Pancreas (tissue), 10 donors: ENCODE measurements at regions not wholly inside any gene's neighbourhood (a gene's known extent, or its start where the extent isn't known, plus 50 kb on each side); places are given as distances from the start of the nearest gene placed in this dataset.

Experiments used
- ATAC-seq, 4 donors: fragments of 200-7000 bp; cut with Tn5 transposase; one replicate each; pipeline versions ENCODE4 v1.8.0 to v1.9.1; 2020; ENCODE audit warnings: mild to moderate bottlenecking in 4 of 4, moderate library complexity in 4 of 4
- DNase-seq, 6 donors: peaks; one replicate each; pipeline ENCODE4 v3.0.0-alpha.2; 2020
- FAIRE-seq: peaks from 2 replicates; lab custom pipeline; 2012; peaks lifted over from hg19 to GRCh38; lab: Jason Lieb, UNC
- H3K27ac ChIP-seq, 4 donors: fragments of 200-600 bp; sonication (generic); 1 replicate in 3 of 4; 2 replicates in 1 of 4; pipeline versions ENCODE4 v1.5.0 to v1.8.0; 2020
- H3K27me3 ChIP-seq, 4 donors: fragments of 200-600 bp; one replicate each; pipeline ENCODE4 v1.8.0; 2021
- H3K36me3 ChIP-seq, 3 donors: fragments of 200-600 bp; sonication (generic) in 1 of 3; one replicate each; pipeline versions ENCODE4 v1.5.0 to v1.8.0; 2020 to 2021
- H3K4me1 ChIP-seq, 3 donors: fragments of 200-600 bp; one replicate each; pipeline ENCODE4 v1.8.0; 2021
- H3K4me3 ChIP-seq, 4 donors: fragments of 200-600 bp; sonication (generic) in 2 of 4; one replicate each; pipeline versions ENCODE4 v1.5.0 to v1.8.0; 2020 to 2021
- H3K9me3 ChIP-seq, 4 donors: fragments of 200-600 bp; one replicate each; pipeline ENCODE4 v1.8.0; 2021
- CTCF ChIP-seq, 4 donors: fragments of 200-600 bp; sonication (generic) in 3 of 4; IDR thresholded peaks; one replicate each; pipeline versions ENCODE4 v1.5.0 to v1.8.0; 2021; ENCODE audit warnings: antibody characterized with exemption in 4 of 4
- WGBS, 2 donors: extraction: QIAGEN DNeasy Blood & Tissue Kit; methylation state at CpG; one replicate each; pipeline ENCODE4 v1.1.7; 2013; 5-methylcytosine and 5-hydroxymethylcytosine counted together
- intact Hi-C, 3 donors: fragments of 100-400 bp; cut with DNase I; formaldehyde crosslinking; loops; one replicate each; pipeline versions ENCODE4 v1.11.1 to v1.14.2; 2022
- donor health status: healthy with polysubstance abuse.
- donor health status: DM: no; HTN: no; CAD: no; lungs with moderate emphysema.
- donor health status: DM: no; HTN: no; CAD: no.
- donor health status: control.
- donor health status: control.
- donor health status: Bipolar disorder and iron deficiency.
- donor health status: DM: yes; HTN: yes; CAD: no.
- donor health status: DM: no; HTN: no; CAD: no.
- donor health status: DM: no; HTN: no; CAD: no.
- donor health status: DM: yes; HTN: yes; CAD: no.

GRCh38 chr2:18123211-18123570 is 244.7 kb downstream of the KCNS3 start:
- intact Hi-C loops: no loop called here
- Histone ChIP-seq H3K36me3 (no peaks in the 10 kb centered on the region), H3K27ac (no peak overlapping the region), H3K27me3 (no peaks in the 10 kb centered on the region), H3K4me3 (no peak overlapping the region), H3K9me3 (no peaks in the 10 kb centered on the region), H3K4me1 (no peaks in the 10 kb centered on the region)
- DNase-seq (no peak), ATAC-seq (peak; percentile 32 to 80 (median 67)), FAIRE-seq (no peak)
- WGBS, 2 donors: 19 to 24% methylated on average over 3 of the region's 3 CpGs
- no peak for TF ChIP-seq CTCF (IDR thresholded peaks at IDR 0.05)

GRCh38 chr2:18122544-18123210 is 244.2 kb downstream of the KCNS3 start:
- Histone ChIP-seq H3K36me3 (no peaks in the 10 kb centered on the region), H3K4me1 (no peaks in the 10 kb centered on the region), H3K4me3 (no peak overlapping the region), H3K9me3 (no peaks in the 10 kb centered on the region), H3K27ac (no peak overlapping the region), H3K27me3 (no peaks in the 10 kb centered on the region)
- ATAC-seq (no peak), DNase-seq (no peak), FAIRE-seq (no peak)
- intact Hi-C loops: no loop called here
- TF ChIP-seq CTCF (IDR thresholded peaks at IDR 0.05): no peak
- WGBS, 2 donors: 21 to 28% methylated on average over 3 of the region's 3 CpGs

- Histone ChIP-seq H3K4me1 (no peaks in the 10 kb centered on the region), H3K4me3 (no peak overlapping the region), H3K27me3 (no peaks in the 10 kb centered on the region), H3K36me3 (no peaks in the 10 kb centered on the region), H3K9me3 (no peaks in the 10 kb centered on the region), H3K27ac (no peak overlapping the region)
- FAIRE-seq (no peak), DNase-seq (peak in 3 of 6 donors; percentile 15 to 48 (median 27)), ATAC-seq (peak; percentile 46 to 85 (median 79))
- 63 to 73% methylated on average over 3 of the region's 3 CpGs for WGBS, 2 donors
- TF ChIP-seq CTCF (IDR thresholded peaks at IDR 0.05): no peak
- intact Hi-C loops: no loop called here
Observed at GRCh38 chr2:18119883-18120282, 241.4 kb downstream of the KCNS3 start.

GRCh38 chr2:18118703-18119102 is 240.2 kb downstream of the KCNS3 start:
- Histone ChIP-seq H3K4me3 (no peak overlapping the region), H3K27ac (no peak overlapping the region), H3K9me3 (no peaks in the 10 kb centered on the region), H3K4me1 (no peaks in the 10 kb centered on the region), H3K36me3 (no peaks in the 10 kb centered on the region), H3K27me3 (no peaks in the 10 kb centered on the region)
- no peak for TF ChIP-seq CTCF (IDR thresholded peaks at IDR 0.05)
- FAIRE-seq (no peak), DNase-seq (no peak), ATAC-seq (no peak)
- 38 to 43% methylated on average over 5 of the region's 5 CpGs for WGBS, 2 donors
- intact Hi-C loops: no loop called here

GRCh38 chr2:18117592-18117991 is 239.1 kb downstream of the KCNS3 start:
- H3K4me3 ChIP-seq: no peak overlapping the region
- DNase-seq (no peak), ATAC-seq (peak in 1 of 4 donors; percentile 70), FAIRE-seq (no peak)
- H3K4me1 ChIP-seq: no peaks in the 10 kb centered on the region
- H3K27me3 ChIP-seq: no peaks in the 10 kb centered on the region
- H3K36me3 ChIP-seq: no peaks in the 10 kb centered on the region
- 53 to 63% methylated on average over 2 of the region's 2 CpGs for WGBS, 2 donors
- TF ChIP-seq CTCF (IDR thresholded peaks at IDR 0.05): no peak
- intact Hi-C loops: no loop called here
- H3K9me3 ChIP-seq: no peaks in the 10 kb centered on the region
- H3K27ac ChIP-seq: no peak overlapping the region
